NCI-H82 treated with DMSO at 0.1 percent for 48 hours (cell line): ENCODE measurements at regions not wholly inside any gene's neighbourhood (a gene's known extent, or its start where the extent isn't known, plus 50 kb on each side); places are given as distances from the start of the nearest gene placed in this dataset.
A peak's percentile ranks its signal among the peaks of the same experiment; 100 is the strongest.
"Not testable (repeated sequence)": the region's sequence is repeated elsewhere in the genome, so short reads cannot be mapped to it uniquely, and the experiment has no call there.

Experiments
- DNase-seq: peaks from one replicate; lab custom pipeline; 2025; ENCODE audit not compliant: unreplicated experiment; lab: John Stamatoyannopoulos, UW

GRCh38 chr9:83191154-83191553 lies 128.2 kb upstream of the RASEF start:
- no peak for DNase-seq

- not testable (repeated sequence) for DNase-seq
These were observed 126.1 kb upstream of the RASEF start for GRCh38 chr9:83189026-83189425.

- no peak for DNase-seq
These were observed 125.3 kb upstream of the RASEF start for GRCh38 chr9:83188277-83188676.

DNA sequence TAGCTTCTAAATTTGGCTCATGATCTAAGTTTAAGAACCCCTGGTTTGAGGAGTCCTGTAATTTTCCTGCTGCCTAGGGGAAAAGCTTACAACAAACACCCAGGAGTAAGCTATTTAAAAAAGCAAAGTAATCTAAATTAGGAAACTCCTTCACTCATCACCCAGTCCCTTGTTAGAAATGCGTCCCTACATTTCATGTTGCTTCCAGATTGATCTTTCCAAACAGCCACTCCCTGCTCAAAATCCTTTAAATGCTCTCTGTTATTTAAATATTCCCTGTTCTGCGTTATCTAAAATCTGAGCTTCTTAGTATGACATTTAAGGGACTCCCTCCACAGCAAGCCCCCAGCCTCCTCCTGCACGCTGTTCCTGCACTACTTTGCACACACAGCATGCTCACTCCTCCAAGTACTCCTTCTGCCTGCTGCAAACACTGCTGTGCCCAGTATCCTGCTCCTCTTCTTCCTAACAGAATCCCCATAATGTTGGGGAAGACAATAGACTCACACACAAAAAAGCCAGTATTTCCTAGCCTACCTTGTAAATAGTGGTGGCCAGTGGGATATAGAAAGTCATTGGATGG lies 123.3 kb upstream of the RASEF start:
- no peak for DNase-seq

DNA sequence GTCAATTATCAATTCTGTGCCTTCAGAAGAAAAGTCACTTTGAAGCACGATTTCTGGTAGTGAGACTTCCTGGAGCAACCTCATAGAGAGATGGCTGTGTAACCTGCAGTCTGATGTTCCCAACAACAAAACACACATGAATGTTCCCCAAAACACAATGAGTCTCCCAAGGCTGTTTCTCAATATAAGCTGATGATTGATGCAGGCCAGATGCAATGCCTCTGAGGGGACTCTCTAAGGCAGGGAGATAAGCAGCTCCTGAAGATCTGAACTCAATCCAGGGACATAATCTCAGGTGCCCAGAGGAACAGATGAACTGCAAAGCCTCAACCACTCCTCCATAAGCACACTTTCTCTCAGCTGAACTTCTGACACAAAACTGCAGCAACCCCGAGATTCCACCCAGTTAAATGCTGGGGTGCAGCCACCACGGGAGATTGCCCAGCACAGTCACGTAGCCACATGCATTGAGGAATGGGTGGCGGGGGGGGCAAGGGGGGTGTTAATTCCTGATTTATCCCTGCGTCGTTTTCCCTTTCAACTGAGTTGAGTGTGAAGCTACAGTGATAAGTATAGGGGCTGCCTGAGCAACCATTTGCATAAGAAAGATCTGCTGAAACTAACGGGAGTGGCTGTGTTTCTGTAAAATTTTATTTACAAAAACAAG lies 122.7 kb upstream of the RASEF start:
- DNase-seq = peak; percentile 3

DNA sequence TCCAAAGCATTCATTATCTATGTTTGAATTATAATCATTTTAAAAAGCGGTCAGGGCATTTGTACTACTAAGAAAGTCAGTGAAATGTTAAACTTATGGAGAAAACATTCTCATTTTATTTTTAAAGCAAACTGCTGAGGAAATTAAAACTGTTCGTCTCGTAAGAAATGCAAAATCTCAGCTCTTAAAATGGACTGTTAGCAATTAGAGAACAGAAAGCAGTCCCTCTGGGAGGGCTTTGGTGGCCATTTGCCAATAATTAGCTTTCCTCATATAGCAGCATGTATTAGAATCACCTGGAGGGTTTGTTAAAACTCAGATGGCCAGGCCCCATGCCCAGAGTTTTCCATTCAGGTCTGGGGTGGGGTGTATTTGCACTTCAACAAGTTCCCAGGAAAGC lies 120.7 kb upstream of the RASEF start:
- no peak for DNase-seq

DNA sequence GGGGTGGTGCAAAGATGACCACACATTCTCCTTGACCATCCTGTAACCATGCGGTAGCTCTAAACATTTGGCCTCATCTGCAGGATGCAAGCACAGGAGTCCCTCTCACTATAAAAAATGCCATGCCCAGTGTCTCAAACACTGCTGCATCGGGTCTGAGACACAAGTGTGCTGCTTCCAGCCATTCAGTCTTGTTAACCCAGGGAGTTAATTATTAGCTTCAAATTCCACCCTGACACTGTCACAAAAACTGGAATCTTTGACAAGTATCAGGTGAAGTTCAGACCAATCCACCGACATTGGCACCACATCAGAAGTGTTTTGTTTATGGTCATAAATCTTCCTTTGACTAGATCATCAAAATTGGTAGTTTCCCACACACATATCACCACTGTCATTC lies 119.1 kb upstream of the RASEF start:
- DNase-seq = no peak

- no peak for DNase-seq
These were observed 115.8 kb upstream of the RASEF start for GRCh38 chr9:83178717-83179116.

DNA sequence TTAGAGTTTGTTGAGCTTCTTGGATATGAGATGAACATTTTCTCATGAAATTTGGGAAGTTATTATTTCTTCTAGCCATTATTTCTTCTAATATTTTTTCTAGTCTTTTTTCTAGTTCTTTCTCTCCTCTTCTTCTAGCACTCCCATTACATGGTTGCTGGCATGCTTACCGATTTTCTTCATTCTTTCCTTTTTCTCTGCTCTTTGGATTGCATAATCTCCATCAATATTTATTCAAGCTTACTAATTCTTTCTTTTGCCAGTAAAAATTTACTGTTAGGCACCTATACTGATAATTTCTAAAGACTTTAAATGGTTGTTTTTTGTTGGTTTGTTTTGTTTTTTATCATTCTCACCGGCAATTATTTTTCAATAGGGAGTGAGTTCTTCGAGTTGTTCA lies 114.8 kb upstream of the RASEF start:
- no peak for DNase-seq

DNA sequence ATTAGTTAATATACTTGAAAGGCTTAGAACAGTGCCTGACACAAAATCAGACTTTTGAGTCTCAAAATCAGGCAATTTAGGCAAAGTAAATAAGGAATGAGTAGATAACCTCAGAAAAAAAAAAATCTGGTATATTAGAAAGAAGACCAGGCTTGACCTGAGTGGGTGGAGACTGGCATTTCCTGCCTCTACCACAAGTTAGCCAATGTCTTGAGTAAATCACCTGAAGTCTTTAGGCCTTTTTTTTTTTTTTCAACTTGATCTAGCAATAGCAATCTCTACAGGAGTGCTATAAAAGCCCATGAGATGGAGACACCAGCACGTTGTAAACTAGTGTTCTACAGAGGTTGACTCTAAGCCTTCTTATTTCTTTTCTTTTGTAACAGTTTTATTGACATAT lies 104.2 kb upstream of the RASEF start:
- DNase-seq = no peak

DNA sequence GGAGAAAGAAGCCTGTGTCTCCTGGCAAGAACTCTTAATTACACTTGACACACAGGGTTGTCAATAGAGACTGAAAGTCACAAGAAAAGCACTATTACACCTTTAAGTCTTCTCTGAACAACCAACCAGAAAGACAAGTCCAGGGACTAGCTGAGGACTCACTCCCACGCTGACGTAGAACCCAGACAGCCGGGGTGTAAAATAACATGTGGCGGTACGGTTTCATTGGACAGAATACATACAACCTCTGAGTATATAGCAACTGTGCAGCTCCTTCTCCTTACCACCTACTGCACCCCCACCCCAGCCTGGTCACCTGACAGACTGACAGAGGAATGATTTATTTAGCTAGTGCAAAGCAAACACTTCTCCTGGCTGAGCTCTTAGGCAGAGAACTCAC lies 103.4 kb upstream of the RASEF start:
- DNase-seq = no peak

- no peak for DNase-seq
These were observed 92.8 kb upstream of the RASEF start for GRCh38 chr9:83155733-83156132.

- DNase-seq = no peak
These were observed 91.9 kb upstream of the RASEF start for GRCh38 chr9:83154821-83155220.

- DNase-seq = no peak
These were observed 91.3 kb upstream of the RASEF start for GRCh38 chr9:83154087-83154736.

- no peak for DNase-seq
These were observed 90.1 kb upstream of the RASEF start for GRCh38 chr9:83153030-83153429.

DNA sequence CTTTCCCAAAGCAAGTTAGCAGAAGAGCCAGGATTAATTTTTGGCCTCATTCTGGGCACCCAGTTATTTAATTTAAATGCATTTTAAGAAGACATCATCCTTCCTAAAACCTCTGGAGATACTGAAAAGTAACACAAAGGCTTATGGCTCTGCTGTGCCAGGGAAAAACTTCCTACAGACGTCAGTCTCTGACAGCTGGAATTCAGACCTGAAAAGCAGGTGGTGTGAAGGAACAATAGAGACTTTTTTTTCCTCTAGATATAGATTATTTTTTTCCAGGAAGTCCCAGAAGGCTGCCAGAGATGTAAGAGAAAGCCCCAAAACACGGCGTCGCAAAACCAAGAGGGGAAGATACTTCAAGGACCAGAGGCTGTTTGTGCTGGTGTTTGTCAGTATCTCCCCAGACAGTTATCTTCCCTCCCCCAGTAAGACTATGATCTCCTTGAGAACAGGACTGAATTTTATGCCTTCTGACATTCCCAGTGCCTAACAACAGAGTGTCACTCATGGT lies 88.7 kb upstream of the RASEF start:
- no peak for DNase-seq

DNA sequence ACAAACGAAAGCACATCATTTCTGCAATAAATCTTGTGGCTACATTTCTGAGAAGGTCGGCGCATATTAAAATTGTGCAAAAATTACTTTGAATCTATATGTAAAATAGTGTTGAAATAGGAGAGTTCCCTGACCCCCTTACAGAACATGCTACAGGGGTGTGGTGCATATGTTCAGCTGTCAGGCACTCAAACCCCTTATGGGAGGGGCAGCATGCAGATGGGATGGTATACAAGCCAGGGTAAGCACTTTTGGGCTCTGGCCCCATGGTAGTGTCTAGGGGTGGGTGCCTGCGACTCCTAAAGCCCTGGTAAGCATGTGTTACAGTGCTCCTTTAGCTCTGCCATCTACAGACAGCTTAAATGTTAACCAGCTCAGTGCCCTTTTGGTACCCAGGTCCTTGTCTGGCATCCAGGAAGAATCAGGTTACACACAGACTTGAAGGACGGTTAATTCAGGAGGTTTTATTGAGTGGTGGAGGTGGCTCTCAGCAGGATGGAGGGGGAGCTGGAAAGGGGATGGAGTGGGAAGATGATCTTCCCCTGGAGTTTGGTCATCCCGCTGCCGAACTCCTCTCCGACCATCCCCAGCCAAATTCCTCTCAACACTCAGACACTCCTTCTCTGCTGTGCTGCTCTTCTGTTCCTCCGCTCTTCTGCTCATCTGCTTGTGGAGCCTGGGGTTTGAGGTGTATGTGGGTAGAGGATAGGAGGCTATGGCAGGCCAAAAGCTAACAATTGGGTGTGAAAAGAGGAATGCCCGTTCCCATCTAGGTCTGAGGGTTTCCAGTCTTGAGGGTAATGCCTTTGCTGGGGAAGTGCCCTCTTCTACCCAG lies 84.6 kb upstream of the RASEF start:
- DNase-seq = no peak

DNA sequence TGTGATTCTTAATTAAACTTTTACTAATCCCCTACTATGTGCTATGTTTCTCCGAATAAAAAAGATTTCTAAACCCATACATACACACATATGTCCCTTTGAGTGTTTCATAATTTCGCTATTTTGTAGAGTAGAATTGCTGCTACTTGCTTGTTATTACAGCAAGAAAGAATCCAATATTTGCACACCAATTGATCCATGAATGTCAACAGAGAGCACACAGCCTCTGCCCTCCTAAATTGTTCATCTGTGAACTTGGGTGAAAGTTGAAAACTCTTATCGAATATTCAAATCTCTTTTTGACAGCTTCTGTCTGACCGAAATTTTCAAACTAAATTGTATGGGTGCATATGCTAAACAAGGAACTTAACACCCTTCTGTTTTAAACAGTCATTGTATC lies 83.4 kb upstream of the RASEF start:
- no peak for DNase-seq

DNA sequence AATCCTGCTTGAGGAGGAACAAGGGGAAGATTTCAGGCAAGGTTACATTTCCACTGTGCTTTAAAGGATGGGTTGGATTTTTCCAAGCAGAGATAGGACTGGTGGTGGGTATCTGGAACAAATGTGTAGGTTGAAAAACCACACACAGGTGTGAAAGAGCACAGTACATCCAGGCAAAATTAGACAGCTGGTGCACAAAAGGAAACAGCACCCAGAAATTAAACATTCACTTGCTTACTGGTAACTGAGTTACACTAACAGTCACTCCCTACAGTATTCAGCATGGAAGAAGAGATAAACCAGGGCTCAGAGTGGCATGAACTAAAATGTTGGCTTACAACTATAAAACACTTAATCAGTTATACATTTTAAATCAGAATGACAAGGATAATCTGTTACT lies 81.5 kb upstream of the RASEF start:
- DNase-seq = no peak

DNA sequence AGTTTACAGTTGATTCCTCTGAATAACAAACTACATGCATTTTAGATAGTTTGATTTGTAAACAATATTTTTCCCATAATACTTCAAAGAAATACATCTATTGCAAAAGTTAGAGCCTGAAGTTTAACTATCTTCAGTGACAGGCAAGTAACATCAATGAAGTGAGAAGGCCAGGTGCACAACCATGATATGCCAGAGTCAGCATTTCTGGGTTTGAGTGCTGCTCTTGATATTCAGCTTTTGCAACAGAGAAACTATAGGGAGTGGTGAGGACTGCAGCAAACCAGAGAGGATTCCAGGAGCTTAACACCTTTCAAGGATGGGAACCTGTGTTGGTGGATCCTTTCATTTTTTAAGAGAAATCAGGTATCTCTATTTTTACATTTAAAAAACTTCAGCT lies 79.4 kb upstream of the RASEF start:
- DNase-seq = no peak

DNA sequence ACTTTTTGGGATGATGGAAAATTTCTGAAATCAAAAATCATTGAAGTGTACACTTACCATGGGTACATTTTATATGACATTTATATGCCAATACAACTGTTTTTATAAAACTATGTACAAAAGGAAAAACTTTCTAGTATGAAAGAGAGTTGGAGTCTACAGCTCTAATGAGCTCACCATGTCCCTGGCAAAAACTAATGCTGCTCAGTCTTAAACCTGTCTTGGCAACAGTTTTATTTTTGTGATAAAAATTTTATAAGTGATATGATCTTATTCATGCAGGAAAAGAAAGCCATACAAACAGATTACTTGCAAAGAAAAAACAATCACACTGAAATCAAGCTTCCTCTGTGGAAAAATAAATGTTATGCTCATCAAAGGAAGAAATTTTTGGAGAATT lies 78.9 kb upstream of the RASEF start:
- DNase-seq = no peak

- no peak for DNase-seq
These were observed 77.1 kb upstream of the RASEF start for GRCh38 chr9:83140061-83140460.
